Colon (tissue), 2 donors: ENCODE measurements at regions not wholly inside any gene's neighbourhood (a gene's known extent, or its start where the extent isn't known, plus 50 kb on each side); places are given as distances from the start of the nearest gene placed in this dataset.

Experiments used
- FAIRE-seq: peaks from 2 replicates; lab custom pipeline; 2012; peaks lifted over from hg19 to GRCh38; lab: Jason Lieb, UNC
- donor health status: control.
- donor health status: control.

DNA sequence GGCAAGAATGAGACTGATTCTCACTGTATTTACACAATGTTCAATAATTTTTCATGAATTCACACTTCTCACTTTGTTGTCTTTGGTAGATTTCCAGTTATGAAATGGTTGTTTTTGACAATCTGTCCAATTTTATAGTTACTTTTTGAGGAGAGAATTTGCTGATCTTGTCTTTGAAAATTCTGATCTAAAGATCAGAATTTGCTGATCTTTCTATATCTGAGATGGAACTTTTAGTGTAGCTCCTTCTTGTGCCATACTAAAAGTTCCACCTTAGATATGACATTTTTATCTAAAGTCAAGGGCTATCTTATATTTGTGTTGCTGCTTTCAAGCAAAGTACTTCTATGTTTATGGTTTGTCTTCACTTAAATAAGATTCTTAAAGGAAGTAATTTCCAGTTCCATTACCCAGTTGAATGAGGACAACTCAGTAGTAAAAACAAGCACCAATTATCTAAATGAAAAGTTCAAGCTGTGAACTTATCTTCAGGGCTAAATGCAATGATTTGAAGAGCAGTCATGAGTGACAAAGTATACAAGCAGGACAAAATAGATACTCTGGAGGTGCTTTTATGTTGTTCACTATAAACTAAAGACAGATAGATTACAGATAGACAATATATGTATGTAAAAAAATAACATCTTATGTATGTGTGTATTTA, 76.4 kb upstream of the FOXG1 start:
- no peak for FAIRE-seq

DNA sequence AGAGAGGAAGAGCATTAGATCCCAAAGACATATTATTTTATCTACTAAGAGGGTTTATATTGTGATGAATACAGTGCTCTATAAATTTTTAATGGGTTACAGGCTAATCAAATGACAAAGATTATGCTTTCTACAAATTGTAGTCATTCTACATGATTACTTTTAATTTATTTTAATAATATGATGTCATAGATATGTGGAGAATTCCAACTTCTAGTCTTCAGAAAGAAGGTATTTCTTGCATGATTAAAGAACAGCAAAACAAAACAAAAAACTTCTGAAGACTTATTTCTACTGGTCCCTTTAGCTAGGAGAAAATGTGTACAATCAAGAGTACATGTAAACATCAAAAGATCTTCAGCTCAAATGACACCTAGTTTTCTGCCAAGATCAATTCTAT, 71.5 kb upstream of the FOXG1 start:
- no peak for FAIRE-seq

DNA sequence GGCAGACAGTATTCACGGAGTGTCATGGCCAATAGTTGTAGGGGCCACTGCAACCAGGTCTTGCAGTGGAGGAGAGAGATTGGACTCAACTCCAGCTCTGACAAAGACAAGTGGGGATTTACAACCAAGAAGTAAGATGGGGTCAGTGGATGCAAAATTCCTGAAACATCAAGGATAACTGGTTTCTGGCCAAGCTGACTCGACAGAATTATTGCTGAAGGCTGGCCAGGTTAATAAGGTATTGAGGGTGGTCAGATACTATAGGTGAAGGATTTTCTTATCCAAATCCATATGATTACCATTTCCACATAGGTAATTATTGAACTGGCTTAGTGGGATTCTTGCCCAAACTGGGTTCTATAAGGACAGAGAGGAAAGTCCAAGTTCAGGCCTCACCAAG, 64.9 kb upstream of the FOXG1 start:
- FAIRE-seq: no peak

DNA sequence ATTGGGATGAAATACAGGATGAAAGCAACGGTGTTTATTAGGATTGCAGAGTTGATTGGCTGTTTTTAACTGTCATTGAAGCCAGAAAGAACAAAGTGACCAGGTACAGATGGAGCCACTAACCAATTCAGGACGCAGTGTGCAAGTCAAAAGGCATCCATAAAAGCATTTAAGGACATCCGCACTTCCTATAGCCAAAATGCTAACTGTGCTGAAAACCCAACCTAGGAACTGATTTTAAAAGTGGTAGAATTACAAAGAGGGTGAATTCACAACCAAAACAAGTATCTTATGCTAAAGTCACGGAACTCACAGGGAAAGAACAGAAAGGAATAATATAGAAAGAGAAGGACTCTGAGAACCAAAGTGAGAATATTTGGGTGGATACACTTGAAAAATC, 63.1 kb upstream of the FOXG1 start:
- FAIRE-seq: no peak

DNA sequence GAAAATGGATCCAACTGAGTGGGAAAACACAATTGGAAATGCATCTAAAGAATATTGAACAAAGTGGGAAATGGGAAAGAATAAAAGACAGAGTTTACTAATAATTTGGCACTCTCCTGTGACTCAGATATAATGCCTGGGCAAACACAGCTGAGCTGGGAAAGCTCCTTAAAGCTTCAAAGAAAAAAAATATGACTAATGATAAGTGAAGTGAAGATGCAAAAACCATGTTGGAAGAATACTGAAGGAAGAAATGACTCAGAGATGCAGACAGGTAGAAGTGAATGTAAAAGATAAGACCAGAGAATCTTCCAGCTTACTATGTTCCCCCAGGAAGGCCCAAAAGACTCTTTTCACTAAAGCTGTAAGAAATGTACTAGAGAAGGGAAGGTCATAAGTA, 62.4 kb upstream of the FOXG1 start:
- no peak for FAIRE-seq

DNA sequence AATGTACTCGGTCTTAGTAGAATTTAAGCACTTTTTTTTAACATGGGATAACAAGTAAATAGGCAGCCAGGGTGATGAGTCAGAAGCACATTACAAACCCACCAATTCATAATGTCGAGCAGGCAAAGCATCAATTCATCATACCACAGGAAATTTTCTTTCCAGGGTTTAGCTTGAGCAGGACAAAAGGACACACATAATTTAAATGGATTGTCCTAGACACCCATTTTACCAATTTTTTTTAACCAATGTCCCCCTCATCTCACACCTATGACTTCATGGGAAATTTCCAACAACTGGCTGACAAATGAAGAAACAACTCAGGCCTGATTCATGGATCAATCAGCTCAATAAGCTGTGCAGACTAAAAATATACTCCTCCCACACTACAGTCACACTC, 58.8 kb upstream of the FOXG1 start:
- FAIRE-seq: no peak

DNA sequence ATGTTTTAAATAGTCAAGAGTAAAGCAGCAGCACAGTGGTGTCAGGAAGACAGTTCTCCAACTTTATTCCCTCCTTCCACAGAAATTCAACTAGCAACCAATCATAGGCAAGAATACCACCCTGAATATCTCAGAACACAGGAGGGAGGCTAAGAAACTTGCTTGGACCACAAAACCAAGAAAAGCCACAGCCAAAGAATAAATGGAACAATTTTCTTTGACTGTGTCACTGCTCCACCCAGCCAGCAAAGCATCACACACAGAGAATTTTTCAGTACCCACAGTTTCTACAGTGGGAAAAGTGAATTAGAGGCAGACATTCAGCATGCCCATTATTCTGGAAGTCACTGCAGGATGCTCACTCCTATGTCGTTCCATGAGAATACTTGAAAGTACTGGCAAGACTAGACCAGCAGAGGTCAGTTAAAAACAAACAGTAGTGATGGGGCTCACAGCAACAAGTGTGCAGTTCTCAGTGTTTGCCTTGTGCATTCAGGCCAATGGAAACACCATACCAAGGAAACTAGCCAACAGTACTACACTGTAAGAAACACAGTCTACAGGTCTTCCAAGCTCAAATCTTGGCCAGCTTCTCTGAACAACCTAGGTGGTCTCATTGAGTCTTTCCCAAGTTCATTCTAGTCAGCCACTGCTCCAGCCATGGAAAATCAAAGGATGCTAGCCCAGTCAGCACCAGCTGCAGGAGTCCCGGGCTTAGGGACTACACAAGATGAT, 56.8 kb upstream of the FOXG1 start:
- FAIRE-seq: no peak
